GM12801 (cell line): ENCODE measurements at regions not wholly inside any gene's neighbourhood (a gene's known extent, or its start where the extent isn't known, plus 50 kb on each side); places are given as distances from the start of the nearest gene placed in this dataset.

Experiments used
- TF ChIP-seq, protein P1 (sequence below): IDR thresholded peaks from one replicate; pipeline ENCODE4 v1.5.1; 2011; ENCODE audit warnings: control low read depth; ENCODE audit not compliant: insufficient read length; ENCODE audit errors: extremely low read depth

DNA sequence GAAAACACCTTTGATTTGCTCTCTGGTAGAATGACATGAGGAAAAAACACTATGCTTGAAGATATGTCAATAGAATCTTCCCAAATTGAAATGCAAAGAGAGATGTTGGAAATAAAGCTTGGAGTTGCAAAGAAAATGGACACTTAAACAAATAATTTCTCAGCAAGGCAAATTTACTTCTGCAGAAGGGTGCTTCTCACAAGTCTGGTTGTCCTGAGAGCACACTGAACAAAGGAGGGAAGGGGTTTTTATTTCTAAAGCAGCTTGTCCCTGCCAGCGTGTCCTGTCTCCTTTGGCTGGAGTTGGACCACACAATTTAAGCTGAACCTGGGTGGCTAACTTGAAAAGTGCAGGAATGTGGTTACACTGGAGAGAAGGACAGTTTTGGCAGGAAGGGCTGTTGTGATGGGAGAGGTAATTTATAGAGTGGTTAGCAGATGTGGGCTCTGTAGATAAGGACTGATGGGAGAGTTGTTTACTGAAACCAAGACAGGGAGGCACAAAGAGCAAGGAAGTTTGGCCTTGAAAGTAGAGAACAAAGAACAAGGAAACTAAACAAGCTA lies 454.6 kb upstream of the EYS start:
- TF ChIP-seq, protein P1, sequence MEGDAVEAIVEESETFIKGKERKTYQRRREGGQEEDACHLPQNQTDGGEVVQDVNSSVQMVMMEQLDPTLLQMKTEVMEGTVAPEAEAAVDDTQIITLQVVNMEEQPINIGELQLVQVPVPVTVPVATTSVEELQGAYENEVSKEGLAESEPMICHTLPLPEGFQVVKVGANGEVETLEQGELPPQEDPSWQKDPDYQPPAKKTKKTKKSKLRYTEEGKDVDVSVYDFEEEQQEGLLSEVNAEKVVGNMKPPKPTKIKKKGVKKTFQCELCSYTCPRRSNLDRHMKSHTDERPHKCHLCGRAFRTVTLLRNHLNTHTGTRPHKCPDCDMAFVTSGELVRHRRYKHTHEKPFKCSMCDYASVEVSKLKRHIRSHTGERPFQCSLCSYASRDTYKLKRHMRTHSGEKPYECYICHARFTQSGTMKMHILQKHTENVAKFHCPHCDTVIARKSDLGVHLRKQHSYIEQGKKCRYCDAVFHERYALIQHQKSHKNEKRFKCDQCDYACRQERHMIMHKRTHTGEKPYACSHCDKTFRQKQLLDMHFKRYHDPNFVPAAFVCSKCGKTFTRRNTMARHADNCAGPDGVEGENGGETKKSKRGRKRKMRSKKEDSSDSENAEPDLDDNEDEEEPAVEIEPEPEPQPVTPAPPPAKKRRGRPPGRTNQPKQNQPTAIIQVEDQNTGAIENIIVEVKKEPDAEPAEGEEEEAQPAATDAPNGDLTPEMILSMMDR, result no peak

DNA sequence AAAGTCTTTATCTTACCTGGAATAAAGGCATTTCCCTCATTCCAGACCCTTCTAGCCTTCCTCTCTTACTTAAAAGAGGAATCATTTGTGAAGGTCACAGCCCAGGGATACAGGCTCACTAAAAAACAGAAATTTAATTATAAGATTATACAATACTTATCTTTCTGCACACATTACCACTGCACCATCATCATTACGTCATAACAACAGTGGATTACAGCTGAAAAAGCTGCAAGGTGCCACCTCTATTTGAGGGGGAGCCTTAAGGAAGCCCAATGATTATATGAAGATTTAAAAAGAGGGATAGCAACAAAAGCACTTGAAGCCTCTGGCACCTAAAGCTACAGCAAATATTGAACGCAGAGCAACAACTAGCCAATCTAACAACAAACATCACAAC lies 452.9 kb upstream of the EYS start:
- TF ChIP-seq, protein P1, result no peak

DNA sequence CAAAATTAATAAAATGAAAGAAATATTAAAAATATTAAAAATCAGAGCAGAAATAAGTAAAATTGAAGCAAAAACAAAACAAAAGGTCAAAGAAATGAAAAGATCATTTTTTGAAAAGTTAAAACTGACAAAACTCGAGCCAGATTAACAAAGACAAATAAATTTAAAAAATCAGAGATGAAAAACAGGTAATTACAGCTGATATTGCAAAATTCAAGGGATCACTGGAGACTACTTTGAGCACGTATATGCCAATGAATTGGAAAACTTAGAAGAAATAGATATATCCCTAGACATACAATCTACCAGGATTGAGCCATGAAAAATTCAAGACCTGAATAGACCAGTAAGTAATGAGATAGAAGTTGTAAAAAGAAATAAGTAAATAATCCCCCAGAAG lies 446.2 kb upstream of the EYS start:
- TF ChIP-seq, protein P1, result no peak

DNA sequence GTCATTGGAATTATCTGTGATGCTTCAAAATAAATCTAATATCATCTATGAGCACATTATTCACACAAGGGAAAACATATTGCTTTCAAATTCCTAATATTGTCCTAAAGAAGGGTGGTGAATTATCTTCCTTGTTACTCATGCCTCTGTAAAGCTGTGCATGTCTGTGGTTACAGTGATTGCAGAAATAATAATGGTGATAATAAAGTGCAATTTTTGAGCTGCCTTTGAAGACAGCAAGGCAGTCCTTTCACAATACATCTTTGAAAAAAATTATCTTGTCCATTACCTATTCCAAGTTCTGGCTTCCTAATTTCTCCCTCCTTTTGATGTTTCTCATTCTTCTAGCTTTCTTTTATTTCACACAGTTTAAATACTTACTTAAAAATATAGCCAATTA lies 442.1 kb upstream of the EYS start:
- TF ChIP-seq, protein P1, result no peak

DNA sequence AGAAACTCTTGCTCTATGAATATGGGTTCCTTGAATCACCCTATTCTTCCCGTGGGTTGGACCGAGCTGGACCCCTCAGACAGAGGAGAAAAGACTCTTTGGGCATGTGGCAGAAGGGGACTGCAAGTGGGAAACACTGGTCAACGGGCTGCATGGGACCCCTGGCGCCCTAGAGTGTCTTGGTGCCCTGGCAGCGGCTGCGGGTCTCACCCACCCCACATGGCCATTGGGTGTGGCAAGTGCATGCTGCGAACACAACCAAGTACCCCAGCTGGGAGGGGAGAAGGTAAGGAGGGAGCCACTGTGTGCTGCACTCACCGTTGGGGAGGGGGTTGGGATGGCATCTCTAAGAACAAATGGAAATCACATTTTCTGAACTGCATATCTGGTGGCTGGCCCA lies 438.8 kb upstream of the EYS start:
- TF ChIP-seq, protein P1, result no peak

DNA sequence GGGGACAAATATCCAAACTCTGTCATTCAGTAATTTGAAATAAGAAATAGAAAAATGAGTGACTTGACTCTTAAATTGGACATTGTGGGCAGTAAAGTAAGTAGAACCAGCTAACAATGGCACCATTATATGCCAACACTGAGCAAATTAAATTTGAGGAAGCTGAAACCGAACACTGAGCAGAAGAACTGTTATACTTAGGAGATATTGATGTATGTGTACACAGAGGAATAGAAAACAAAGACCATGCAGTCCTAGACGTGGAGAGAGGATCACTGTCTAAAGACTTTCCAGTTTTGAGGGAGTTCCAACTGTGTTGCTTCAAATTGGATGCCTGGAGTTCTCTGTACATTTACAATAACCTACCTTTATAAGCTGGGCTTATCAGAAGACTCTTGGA lies 427.0 kb upstream of the EYS start:
- TF ChIP-seq, protein P1, result no peak

DNA sequence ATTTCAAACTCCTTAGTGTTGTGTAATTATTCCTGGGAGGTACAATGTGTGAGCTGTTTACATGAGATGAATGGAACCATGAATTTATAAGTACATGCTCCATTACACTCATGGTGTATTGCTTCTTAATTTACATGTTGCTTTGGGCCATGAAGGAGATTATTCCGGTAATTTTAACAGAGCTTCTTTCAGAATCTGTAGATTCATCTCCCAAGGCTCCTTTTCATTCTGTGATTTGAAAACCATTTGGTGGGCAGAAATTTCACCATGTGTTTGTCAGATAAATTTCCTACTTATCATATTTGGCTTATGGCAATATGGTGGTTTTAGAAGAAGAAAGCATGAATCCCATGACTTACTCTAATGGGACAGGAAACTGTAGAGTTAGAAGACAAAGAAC lies 421.6 kb upstream of the EYS start:
- TF ChIP-seq, protein P1, result no peak

DNA sequence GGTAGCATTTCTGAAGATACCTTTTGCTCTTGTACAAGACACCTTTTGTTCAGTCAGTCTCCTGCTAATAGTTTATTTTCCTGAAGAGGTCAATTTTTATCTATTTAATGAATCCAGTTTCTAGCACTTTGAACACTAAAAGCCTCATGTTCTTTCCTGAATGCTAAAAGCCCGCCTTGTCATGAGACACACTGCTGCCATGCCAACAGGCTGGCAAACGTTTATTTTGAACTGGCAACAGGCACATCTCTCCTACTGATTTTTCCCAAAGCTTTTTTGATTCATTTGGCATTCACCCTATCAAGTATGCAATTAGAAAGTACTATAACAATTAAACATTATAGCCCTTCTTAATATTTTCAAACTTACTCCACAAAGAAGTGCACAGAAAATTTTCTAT lies 421.2 kb upstream of the EYS start:
- TF ChIP-seq, protein P1, result no peak
